ENCODE measurements at regions not wholly inside any gene's neighbourhood (a gene's known extent, or its start where the extent isn't known, plus 50 kb on each side); places are given as distances from the start of the nearest gene placed in this dataset.

DNA sequence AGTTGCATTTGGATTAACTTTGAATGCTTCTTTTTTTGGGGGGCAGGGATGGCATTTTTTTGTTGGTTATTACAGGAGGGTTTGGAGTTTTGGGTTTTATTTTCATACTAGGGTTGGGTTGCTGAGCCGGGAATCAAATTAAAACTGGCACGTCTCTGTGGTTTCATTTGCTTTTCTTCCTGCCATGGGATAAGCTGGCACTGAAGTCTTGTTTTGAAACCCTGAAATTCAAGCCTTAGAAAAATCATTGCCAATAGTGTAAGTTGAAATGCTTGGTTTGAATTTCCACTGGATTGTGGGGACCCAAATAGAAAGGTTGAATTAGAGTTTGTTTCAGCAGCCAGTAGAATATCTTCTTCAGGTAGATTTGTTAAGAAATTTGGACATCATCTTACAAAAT lies 193.1 kb upstream of the DCBLD2 start:
- TF ChIP-seq, protein P1, sequence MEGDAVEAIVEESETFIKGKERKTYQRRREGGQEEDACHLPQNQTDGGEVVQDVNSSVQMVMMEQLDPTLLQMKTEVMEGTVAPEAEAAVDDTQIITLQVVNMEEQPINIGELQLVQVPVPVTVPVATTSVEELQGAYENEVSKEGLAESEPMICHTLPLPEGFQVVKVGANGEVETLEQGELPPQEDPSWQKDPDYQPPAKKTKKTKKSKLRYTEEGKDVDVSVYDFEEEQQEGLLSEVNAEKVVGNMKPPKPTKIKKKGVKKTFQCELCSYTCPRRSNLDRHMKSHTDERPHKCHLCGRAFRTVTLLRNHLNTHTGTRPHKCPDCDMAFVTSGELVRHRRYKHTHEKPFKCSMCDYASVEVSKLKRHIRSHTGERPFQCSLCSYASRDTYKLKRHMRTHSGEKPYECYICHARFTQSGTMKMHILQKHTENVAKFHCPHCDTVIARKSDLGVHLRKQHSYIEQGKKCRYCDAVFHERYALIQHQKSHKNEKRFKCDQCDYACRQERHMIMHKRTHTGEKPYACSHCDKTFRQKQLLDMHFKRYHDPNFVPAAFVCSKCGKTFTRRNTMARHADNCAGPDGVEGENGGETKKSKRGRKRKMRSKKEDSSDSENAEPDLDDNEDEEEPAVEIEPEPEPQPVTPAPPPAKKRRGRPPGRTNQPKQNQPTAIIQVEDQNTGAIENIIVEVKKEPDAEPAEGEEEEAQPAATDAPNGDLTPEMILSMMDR (IDR thresholded peaks at IDR 0.05): no peak
- TF ChIP-seq POLR2A (IDR thresholded peaks at IDR 0.05) (no peak), EP300 (IDR thresholded peaks at IDR 0.05) (no peak), POLR2AphosphoS5 (IDR thresholded peaks at IDR 0.05) (no peak)

All from gastroesophageal sphincter (tissue), 3 donors.